H1 (cell line): ENCODE measurements at regions not wholly inside any gene's neighbourhood (a gene's known extent, or its start where the extent isn't known, plus 50 kb on each side); places are given as distances from the start of the nearest gene placed in this dataset.

Experiments
- CTCF ChIA-PET: fragments of 300-600 bp; sonication (Branson Sonifier 250); formaldehyde crosslinking; loops from one replicate; lab custom pipeline; 2021; ENCODE audit not compliant: partially characterized antibody; lab: Charles Lee
- POLR2A ChIA-PET: fragments of 300-600 bp; sonication (Branson Sonifier 250); formaldehyde crosslinking; loops from one replicate; lab custom pipeline; 2021; ENCODE audit warnings: inconsistent platforms; ENCODE audit not compliant: partially characterized antibody; lab: Charles Lee
- DNase-seq, 2 experiments: peaks; one replicate each; pipeline versions ENCODE4 v3.0.0 to v3.0.0-alpha.2; 2010 to 2022; ENCODE audit warnings: low spot score in 2 of 2, low read depth in 1 of 2, mixed read lengths in 1 of 2
- FAIRE-seq: peaks from 2 replicates; lab custom pipeline; 2011; peaks lifted over from hg19 to GRCh38; lab: Jason Lieb, UNC
- H2AFZ ChIP-seq: 2 replicates; pipeline ENCODE4 v1.8.1; 2012; ENCODE audit warnings: low read length, inconsistent platforms
- H2AK5ac ChIP-seq: 2 replicates; pipeline ENCODE4 v1.6.1; 2013; ENCODE audit warnings: low read depth, low read length
- H2BK120ac ChIP-seq: replicated peaks from 2 replicates; pipeline ENCODE3; 2013; ENCODE audit warnings: low read depth, low read length, inconsistent platforms
- H2BK12ac ChIP-seq: 2 replicates; pipeline ENCODE4 v1.6.1; 2013; ENCODE audit warnings: low read depth, low read length
- H2BK15ac ChIP-seq: 2 replicates; pipeline ENCODE4 v1.6.1; 2013; ENCODE audit warnings: low read length
- H2BK20ac ChIP-seq: 2 replicates; pipeline ENCODE4 v1.6.1; 2013; ENCODE audit warnings: low read length
- H2BK5ac ChIP-seq: 2 replicates; pipeline ENCODE4 v1.6.1; 2013; ENCODE audit warnings: low read depth, low read length
- H3K14ac ChIP-seq: 2 replicates; pipeline ENCODE4 v1.6.1; 2013; ENCODE audit warnings: inconsistent platforms; ENCODE audit not compliant: insufficient read length
- H3K18ac ChIP-seq: 2 replicates; pipeline ENCODE4 v1.6.1; 2013; ENCODE audit warnings: low read length; ENCODE audit errors: extremely low read depth
- H3K23ac ChIP-seq: 2 replicates; pipeline ENCODE4 v1.6.1; 2013; ENCODE audit warnings: inconsistent platforms; ENCODE audit not compliant: insufficient read length
- H3K23me2 ChIP-seq: 2 replicates; pipeline ENCODE4 v1.6.1; 2013; ENCODE audit warnings: low read depth, low read length
- H3K27ac ChIP-seq: 2 replicates; pipeline ENCODE4 v1.6.1; 2011; ENCODE audit warnings: low read depth, low read length, inconsistent platforms
- H3K27me3 ChIP-seq, 4 experiments: replicated peaks in 1 of 4; 1 replicate in 1 of 4; 2 replicates in 3 of 4; pipeline versions ENCODE4 v1.6.1 to v1.8.1; 2011 to 2013; ENCODE audit warnings: low read length in 3 of 4, mild to moderate bottlenecking in 3 of 4, inconsistent platforms in 2 of 4, mixed read lengths in 2 of 4, moderate library complexity in 1 of 4; ENCODE audit not compliant: control insufficient read depth in 3 of 4, insufficient read depth in 3 of 4; ENCODE audit errors: extremely low read depth in 1 of 4
- H3K36me3 ChIP-seq, 4 experiments: 2 replicates each; pipeline versions ENCODE4 v1.6.1 to v1.8.1; 2011 to 2013; ENCODE audit warnings: mild to moderate bottlenecking in 4 of 4, low read length in 3 of 4, moderate library complexity in 2 of 4, control low read depth in 1 of 4, inconsistent platforms in 1 of 4; ENCODE audit not compliant: insufficient read depth in 4 of 4, control insufficient read depth in 2 of 4
- H3K4ac ChIP-seq: replicated peaks from 2 replicates; pipeline ENCODE3; 2013; ENCODE audit warnings: low read length, low read depth, mixed read lengths, inconsistent platforms; ENCODE audit not compliant: insufficient read length
- H3K4me1 ChIP-seq, 4 experiments: replicated peaks in 1 of 4; 1 replicate in 1 of 4; 2 replicates in 3 of 4; pipeline versions ENCODE4 v1.6.1 to v1.8.1; 2011 to 2013; ENCODE audit warnings: low read length in 3 of 4, inconsistent platforms in 2 of 4, mixed read lengths in 1 of 4; ENCODE audit not compliant: insufficient read depth in 4 of 4, control insufficient read depth in 3 of 4
- H3K4me2 ChIP-seq, 2 experiments: 2 replicates each; pipeline versions ENCODE4 v1.6.1 to v1.8.1; 2011 to 2013; ENCODE audit warnings: low read depth in 2 of 2, low read length in 2 of 2, control low read depth in 1 of 2, inconsistent platforms in 1 of 2, mild to moderate bottlenecking in 1 of 2; ENCODE audit not compliant: insufficient read depth in 1 of 2
- H3K4me3 ChIP-seq, 4 experiments: fragments of 200-600, 300-600 bp in 1 of 4; sonication (generic), shearing (Covaris generic), sonication (Bioruptor Twin) in 1 of 4; 2 replicates each; pipeline versions ENCODE4 v1.5.1 to v1.8.1; 2011 to 2016; ENCODE audit warnings: low read length in 4 of 4, low read depth in 3 of 4, control low read depth in 2 of 4, inconsistent platforms in 2 of 4, mild to moderate bottlenecking in 2 of 4, mixed read lengths in 1 of 4, moderate library complexity in 1 of 4; ENCODE audit not compliant: insufficient read depth in 2 of 4; ENCODE audit errors: extremely low read depth in 1 of 4
- H3K56ac ChIP-seq: replicated peaks from 2 replicates; pipeline ENCODE3; 2013; ENCODE audit warnings: low read depth, mild to moderate bottlenecking, mixed read lengths, low read length, inconsistent platforms; ENCODE audit not compliant: insufficient read length
- H3K79me1 ChIP-seq: 2 replicates; pipeline ENCODE4 v1.6.1; 2013; ENCODE audit warnings: low read depth, low read length, control low read depth
- H3K79me2 ChIP-seq, 2 experiments: 2 replicates each; pipeline versions ENCODE4 v1.6.1 to v1.8.1; 2012 to 2013; ENCODE audit warnings: low read length in 2 of 2, mild to moderate bottlenecking in 2 of 2, inconsistent platforms in 1 of 2; ENCODE audit not compliant: insufficient read depth in 2 of 2, control insufficient read depth in 1 of 2
- H3K9ac ChIP-seq, 4 experiments: replicated peaks in 1 of 4; 1 replicate in 1 of 4; 2 replicates in 3 of 4; pipeline versions ENCODE4 v1.6.1 to v1.8.1; 2011 to 2013; ENCODE audit warnings: low read depth in 3 of 4, low read length in 3 of 4, control low read depth in 2 of 4, mild to moderate bottlenecking in 2 of 4, moderate library complexity in 2 of 4, inconsistent platforms in 1 of 4; ENCODE audit errors: extremely low read depth in 1 of 4
- H3K9me3 ChIP-seq, 2 experiments: 2 replicates each; pipeline versions ENCODE4 v1.6.1 to v1.8.1; 2012 to 2013; ENCODE audit warnings: mild to moderate bottlenecking in 2 of 2, moderate library complexity in 2 of 2, control low read depth in 1 of 2, inconsistent platforms in 1 of 2, low read depth in 1 of 2, low read length in 1 of 2, mixed read lengths in 1 of 2; ENCODE audit not compliant: insufficient read depth in 2 of 2
- H4K20me1 ChIP-seq, 2 experiments: replicated peaks in 1 of 2; 2 replicates each; pipeline versions ENCODE3 to v1.8.1; 2011 to 2013; ENCODE audit warnings: inconsistent platforms in 2 of 2, low read length in 2 of 2, mild to moderate bottlenecking in 1 of 2; ENCODE audit not compliant: insufficient read depth in 2 of 2, control insufficient read depth in 1 of 2
- H4K5ac ChIP-seq: 2 replicates; pipeline ENCODE4 v1.6.1; 2013; ENCODE audit warnings: low read length, low read depth, mixed read lengths, inconsistent platforms; ENCODE audit not compliant: insufficient read length
- H4K8ac ChIP-seq: 2 replicates; pipeline ENCODE4 v1.8.0; 2013; ENCODE audit warnings: mild to moderate bottlenecking, moderate library complexity, low read length, inconsistent platforms; ENCODE audit not compliant: insufficient read depth; ENCODE audit errors: extremely low read depth
- H4K91ac ChIP-seq: replicated peaks from 2 replicates; pipeline ENCODE3; 2013; ENCODE audit warnings: low read length, mixed read lengths, inconsistent platforms; ENCODE audit not compliant: insufficient read length
- HDAC6 ChIP-seq: IDR thresholded peaks from one replicate; pipeline ENCODE4 v1.7.1; 2012; ENCODE audit warnings: low read depth, mild to moderate bottlenecking, inconsistent platforms, low read length, moderate library complexity
- RFX5 ChIP-seq: IDR thresholded peaks from 2 replicates; pipeline ENCODE4 v1.6.1; 2011; ENCODE audit warnings: low read depth, low read length, improper control_type of control experiment, borderline replicate concordance
- RNF2 ChIP-seq: fragments of 200-900, 300-1000 bp; sonication (generic); IDR thresholded peaks from 2 replicates; pipeline ENCODE4 v1.7.1; 2016; ENCODE audit warnings: borderline replicate concordance, low read depth, mild to moderate bottlenecking, antibody characterized with exemption, low read length; ENCODE audit not compliant: poor library complexity, severe bottlenecking; ENCODE audit errors: missing control alignments
- WGBS, 2 experiments: shearing (Covaris generic) in 1 of 2; methylation state at CpG; one replicate each; pipeline versions ENCODE4 v1.1.6 to v1.1.7; 2013 to 2015; ENCODE audit warnings: low lambda C conversion rate in 2 of 2, mixed read lengths in 2 of 2, inconsistent platforms in 1 of 2, low coverage in 1 of 2, missing lambda C conversion rate in 1 of 2; ENCODE audit not compliant: insufficient replicate concordance in 2 of 2, insufficient coverage in 1 of 2, insufficient read length in 1 of 2; ENCODE audit errors: extremely low coverage in 1 of 2, missing lambda C conversion rate in 1 of 2; 5-methylcytosine and 5-hydroxymethylcytosine counted together

DNA sequence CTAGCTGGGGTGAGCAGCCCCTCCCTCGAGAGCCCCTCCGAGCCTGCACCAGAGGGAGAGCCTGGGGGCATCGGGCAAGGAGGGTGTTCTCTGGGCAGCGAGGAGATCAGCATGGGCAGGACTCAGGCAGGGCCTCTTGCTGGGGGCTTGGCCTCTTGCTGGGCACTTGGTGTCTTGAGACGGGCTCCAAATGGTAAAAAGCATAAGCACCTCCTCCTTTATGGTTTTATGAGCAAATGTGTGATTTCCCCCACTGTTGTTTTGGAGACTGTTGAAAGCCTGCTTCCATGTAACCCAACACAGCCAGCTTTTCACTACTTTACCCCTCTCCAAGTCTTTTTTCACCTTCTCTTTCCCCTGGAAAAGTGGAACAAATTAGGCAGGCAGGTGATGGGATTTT, 239.3 kb downstream of the TLE3 start:
- Histone ChIP-seq H3K27me3 (no peaks in the 10 kb centered on the region; a peak in 1 of 7 replicates), H2BK15ac (no peak overlapping the region), H3K27ac (no peak overlapping the region), H3K18ac (no peak overlapping the region), H3K79me1 (no peaks in the 10 kb centered on the region), H2AK5ac (no peak overlapping the region), H3K14ac (no peak overlapping the region), H3K4me2 (no peak overlapping the region), H3K9me3 (no peaks in the 10 kb centered on the region), H3K79me2 (no peaks in the 10 kb centered on the region), H3K4me3 (no peak overlapping the region), H4K8ac (no peak overlapping the region)
- 88% methylated on average over 1 of the region's 5 CpGs; no CpG with 5 or more reads in 1 of the 2 experiments for WGBS, 2 experiments
- TF ChIP-seq RFX5 (no peak), HDAC6 (no peak), RNF2 (no peak)
- TF ChIP-seq, all 59 proteins: peak for 0
- POLR2A ChIA-PET: no interaction called here
- no peak overlapping the region for H2BK5ac ChIP-seq
- CTCF ChIA-PET: interaction anchor here (0.6 to 1.3 kb wide), 3 partner anchors 136 to 253 kb away, joined by 3 to 4 read pairs (median 3); no protein-coding TSS in a partner anchor
- H2BK20ac ChIP-seq: no peak overlapping the region
- H3K4me1 ChIP-seq: peaks cover 0 to 4% (median 0%) of the 10 kb centered on the region in 4 experiments; a peak in 1 of 7 replicates
- H4K91ac ChIP-seq: no peak overlapping the region
- H3K9ac ChIP-seq: no peak overlapping the region
- no peak for FAIRE-seq
- DNase-seq: no peak
- no peak overlapping the region for H3K23ac ChIP-seq
- no peak overlapping the region for H2AFZ ChIP-seq
- 0 out of 2 replicates have a peak, but pooled peaks cover 1% of the 10 kb centered on the region for H3K23me2 ChIP-seq
- no peak overlapping the region for H4K5ac ChIP-seq
- H3K56ac ChIP-seq: no peak overlapping the region
- H4K20me1 ChIP-seq: no peaks in the 10 kb centered on the region
- no peaks in the 10 kb centered on the region for H3K36me3 ChIP-seq
- H2BK120ac ChIP-seq: no peak overlapping the region
- H3K4ac ChIP-seq: no peak overlapping the region
- H2BK12ac ChIP-seq: no peak overlapping the region
